HG02981 (cell line): ENCODE measurements at regions not wholly inside any gene's neighbourhood (a gene's known extent, or its start where the extent isn't known, plus 50 kb on each side); places are given as distances from the start of the nearest gene placed in this dataset.

Source experiments
- ATAC-seq: cut with Tn5 transposase; IDR thresholded peaks from one replicate; pipeline ENCODE4 v1.9.1; 2021; ENCODE audit warnings: mild to moderate bottlenecking, moderate library complexity; ENCODE audit not compliant: unreplicated experiment

DNA sequence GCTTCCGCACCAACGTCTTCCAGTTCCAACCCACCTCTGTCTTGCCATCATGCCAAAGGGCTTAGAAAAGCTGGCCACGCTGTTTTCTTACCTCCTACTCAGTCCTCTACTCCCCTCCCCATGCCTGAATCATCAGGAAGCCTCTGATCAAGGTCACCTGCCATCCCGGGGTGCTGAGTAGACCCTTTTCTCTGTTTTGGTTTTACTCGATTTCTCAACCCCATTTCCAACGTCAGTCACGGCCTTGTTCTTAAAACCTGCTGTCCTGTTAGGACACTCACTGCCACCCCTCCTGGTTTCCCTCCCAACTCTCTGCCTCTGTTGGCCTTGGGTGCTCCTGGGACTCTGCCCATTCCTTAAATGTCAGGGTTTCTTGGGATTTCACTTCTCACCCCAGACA is 350.1 kb downstream of the FOXO1 start:
- no peak for ATAC-seq

DNA sequence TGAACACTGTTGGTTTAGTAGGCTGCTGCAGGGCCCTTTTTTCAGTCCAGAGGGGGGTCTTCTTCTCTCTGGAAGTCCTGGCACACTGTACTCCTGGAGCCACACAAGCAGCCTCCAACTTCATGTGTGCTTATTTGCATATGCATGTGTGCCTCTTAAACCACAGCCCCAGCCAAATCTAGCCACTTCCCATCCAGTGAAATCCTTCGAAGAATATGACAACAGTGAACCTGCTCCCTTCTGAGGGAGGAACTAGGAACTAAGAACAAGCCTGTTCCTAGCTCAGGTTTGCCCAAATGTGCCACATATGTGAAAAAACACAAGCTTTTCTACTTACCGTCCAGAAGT is 348.5 kb downstream of the FOXO1 start:
- ATAC-seq, result no peak

DNA sequence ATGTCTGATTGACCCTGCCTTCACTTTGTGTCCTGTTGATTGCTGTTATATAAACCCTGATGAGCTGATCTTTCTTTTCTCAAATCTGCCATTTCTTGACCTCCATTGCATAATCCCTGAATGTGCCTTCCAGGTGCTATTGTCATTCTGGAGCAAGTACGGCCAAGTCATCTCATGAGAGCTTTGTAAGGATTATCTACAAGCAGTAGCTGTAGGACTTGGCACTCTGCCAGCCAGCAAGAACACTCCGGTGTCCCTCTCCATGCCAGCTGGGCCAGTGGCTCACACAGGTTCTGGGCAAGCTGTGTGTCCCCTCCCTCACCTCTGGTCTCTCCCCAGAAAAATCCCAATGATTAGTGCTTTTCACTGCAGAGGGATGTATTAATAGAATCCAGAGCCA is 348.1 kb downstream of the FOXO1 start:
- no peak for ATAC-seq

DNA sequence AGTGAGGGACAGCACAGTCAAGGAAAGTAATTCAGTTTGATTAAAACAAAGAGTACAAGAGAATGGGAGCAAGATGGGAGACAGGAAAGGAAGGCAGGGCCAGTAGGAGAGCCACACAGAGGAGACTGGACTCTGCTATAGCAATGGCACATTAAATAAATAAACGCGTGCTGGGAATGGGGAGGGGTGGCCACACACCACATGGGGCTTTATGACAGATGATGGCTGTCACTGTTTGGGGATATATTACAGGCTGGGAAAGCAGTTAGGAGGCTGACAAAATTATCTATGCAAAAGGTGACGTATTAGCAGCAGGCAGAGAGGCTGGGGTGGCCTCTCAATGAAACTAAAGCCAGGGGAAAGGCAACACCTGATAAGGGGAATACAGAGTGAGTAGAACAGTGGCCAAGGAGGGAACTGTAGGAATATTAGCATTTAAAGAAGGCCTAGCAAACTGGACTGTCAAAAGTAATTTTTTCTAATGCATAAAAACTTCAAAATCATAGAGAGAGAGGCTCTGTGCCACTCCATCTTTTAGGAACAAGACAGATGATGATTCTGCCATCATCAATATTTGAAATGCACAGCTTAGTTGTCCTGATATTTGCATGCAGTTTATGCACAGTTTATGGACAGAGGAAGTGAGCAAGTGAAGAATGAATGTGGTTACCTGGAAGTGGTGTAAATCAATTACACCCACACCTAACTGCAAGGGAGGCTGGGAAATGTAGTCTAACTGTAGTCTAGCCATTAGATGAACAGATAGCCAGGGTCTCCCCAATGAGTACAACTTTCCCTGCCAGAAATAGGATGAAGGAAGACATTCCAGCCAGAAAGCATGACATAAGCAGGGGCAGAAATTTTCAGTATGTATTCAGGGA is 346.5 kb downstream of the FOXO1 start:
- no peak for ATAC-seq

DNA sequence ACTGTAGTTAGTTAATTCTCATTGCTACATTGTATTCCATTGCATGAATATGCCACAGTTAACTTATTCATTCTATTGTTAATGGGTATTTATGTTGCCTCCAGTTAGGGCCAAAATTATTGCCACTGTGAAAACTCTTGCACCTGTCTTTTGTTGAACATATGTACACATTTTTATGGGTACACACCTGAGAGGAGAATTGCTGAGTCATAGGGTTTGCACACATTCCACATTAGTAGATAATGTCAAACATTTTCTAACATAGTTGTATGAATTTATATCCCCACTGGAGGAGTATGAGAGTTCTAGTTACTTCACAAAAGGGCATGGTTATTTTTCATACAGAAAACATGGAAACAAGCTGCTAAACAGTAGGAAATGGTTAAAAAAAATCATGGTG is 338.4 kb downstream of the FOXO1 start:
- no peak for ATAC-seq

DNA sequence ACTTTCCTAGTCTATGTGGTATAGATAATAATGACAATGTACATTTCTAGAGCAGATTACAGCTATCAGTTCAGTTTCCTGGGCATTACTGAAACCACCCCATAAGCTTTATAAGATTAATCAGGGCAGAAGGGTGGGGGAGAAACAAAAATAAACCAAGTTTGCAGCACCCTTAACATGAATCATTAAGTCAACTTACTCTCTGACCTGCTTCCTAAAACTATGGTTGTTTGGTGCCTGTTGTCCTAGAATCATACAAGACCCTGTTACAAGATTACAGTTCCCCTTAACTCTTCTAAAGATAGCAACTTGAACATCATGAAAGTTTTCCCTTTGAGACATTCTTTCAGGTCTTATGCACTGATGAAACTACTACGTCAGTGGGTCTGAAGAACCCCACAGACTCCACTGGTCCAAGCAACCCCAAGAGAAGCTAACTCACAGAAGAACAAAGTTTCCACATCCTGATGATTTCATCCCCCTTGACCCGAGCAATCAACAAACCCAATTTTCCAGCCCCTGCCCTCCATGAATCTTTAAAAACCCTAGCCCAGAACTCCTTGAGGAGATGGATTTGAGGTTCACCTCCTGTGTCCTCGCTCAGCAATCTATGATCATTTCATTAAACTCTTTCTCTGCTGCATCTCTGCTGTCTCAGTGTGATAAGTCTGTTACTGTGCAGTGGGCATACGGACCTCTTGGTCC is 336.5 kb downstream of the FOXO1 start:
- ATAC-seq, result no peak

DNA sequence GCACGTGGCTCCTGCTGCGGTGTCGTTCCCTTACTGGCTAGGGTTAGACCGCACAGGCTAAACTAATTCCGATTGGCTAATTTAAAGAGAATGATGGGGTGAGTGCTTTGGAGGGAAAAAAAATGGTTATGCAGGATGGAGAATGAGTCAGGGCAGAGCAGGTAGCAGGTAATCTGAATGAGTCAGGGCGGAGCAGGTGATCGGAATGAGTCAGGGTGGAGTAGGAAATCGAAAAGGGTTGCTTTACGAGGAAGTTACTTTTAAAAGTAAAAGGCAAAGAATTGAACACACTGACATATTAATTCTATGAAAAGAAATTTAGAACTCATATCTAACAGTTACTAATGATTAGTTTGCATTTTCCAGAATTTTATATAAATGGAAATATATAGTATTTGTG is 335.5 kb downstream of the FOXO1 start:
- no peak for ATAC-seq

DNA sequence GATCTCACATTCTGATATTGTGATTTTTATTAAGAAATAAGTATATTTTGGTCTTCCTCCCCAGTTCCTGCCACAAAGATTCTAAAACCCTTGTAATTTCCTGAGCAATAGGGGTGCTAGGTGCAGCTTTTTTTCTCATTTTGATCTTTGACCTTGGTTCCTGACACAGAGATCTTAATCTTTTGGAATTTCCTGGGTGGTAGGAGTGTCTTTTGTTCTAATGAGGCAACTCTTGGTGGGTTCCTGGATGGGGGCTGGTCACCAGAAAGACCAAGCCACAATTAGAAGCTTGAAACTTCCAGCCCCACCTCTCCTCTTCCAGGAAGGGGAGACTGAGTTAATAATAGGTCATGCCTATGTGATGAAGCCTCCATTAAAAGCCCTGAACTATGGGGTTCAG is 334.6 kb downstream of the FOXO1 start:
- ATAC-seq, result no peak

DNA sequence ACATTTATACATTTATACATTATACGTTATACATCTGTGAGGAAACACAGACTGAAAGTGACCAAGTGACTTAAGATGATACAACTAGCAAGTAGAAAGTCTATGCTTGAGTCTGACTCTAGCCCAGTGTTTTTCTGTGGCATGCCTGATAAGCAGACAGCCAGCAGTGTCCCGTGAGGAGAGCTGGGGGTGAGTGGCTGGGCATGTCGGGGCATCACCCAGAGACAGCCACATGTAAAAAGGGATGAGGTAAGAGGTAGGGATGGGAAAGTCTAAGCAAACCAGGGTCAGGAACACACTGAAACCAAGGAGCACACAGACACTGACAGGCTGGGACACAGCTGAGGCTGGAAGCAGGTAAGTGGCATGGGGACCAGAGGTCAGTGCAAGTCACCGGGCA is 333.2 kb downstream of the FOXO1 start:
- ATAC-seq, result no peak

DNA sequence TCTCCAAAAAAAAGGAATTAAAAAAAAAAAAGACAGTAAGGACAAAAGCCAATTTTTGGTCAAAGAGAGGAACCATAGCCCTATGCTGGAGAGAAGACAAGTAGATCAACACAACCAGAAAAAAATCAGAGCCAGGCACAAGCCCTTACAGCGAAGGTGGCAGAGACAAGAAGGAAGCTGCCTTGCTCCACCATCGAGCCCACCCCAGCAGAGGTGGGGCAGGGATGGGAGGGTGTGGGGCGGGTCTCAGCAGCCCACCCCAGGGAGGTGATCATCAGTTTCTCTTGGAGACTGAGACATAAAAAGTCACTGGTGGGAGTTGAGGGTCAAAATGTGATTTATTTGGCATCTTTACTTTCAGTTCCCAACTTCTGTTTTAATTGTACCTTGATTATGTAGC is 332.4 kb downstream of the FOXO1 start:
- ATAC-seq, result no peak

DNA sequence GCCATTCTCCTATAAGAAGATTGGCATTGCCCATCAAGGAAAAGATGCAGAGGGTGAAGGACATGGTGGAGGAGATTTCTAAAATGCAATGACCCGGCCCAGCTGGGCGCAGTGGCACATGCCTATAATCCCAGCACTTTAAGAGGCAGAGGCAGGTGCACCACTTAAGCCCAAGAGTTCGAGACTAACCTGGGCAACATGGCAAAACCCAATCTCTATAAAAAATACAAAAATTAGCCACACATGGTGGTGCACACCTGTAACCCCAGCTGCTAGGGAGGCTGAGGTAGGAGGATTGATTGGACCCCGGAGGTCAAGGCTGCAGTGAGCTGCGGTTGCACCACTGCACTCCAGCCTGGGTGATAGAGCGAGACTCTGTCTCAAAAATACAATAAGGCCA is 331.8 kb downstream of the FOXO1 start:
- ATAC-seq, result no peak

DNA sequence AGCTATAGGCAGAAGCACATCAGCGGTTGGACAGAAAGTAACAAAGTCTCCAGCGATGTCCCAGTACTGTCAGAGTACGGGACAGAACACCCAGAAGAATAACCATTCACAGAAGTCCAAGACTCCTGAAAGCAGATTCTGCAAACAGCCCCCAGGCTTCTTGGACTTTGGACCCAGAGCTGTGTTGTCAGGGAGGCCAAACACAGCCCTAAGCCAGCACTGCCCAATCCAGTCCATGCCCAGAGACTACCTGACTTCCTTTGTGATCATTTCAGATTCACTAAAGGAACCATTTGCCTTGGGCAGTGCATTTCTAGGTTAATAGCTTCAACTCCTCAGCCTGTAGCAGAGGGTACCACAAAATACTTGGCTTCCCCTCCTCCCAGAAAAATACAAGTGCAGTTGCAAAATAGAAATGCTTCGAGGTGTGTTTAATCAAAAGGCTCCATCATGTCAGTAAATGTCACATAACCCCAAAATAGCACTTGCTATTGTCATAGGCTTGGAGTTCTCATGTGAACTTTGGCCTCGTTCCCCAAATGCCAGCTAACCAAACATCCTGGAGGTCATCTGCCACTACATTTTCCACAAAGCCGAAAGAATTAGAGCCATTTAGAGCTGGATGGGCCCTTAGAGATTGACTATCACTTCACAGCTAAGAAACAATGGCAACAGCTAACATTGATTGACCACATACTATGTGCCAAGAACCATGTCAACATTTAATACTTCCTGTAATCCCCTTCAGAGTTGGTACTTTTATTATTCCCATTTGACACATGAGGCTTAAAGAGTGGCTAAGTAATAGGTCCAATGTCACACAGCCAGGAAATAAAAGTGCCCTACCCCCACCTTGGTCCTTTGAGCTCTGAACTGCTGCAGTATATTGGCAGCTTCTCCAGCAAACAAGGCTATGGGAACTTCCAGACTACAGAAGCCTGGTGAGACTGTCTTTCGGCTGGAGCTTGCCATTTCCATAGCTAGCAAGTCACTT is 329.9 kb downstream of the FOXO1 start:
- ATAC-seq, result no peak

DNA sequence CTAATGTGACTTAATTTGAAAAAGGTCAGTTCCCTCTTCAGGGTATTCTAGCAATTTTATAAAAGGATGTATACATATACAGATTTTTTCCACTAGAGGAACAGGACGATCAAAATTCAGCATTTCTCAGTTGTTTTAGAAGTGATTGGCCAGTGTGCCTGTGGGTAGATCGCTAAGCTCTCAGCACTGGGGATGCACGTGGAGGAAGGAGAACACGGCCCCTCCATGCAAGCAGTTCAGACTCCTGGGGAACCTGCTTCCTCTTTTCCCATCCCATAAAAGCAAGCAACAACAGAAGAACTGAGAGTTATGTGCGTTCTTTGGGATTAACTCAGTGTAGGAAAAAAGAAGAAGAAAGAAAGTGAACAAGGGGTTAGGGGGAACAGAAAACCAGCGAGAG is 328.8 kb downstream of the FOXO1 start:
- no peak for ATAC-seq

DNA sequence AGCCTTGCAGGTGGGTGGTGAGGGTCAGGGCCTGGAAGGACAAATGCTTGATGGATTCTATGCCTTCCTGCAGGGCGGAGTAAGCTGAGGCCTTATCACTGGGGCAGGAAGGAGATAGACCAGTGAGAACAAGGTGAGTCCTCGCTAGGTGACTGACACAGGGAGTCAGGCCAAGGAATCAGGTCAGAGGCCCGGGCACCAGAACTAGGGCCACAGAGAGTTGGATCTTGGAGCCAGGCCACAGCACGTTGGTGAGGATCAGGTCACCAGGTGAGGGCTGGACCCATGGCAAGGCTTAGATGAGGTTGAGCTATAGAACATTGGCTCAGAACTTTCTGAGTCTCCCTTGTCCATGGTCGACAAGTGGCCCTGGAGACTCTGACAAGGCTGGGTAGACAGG is 328.2 kb downstream of the FOXO1 start:
- ATAC-seq, result no peak

DNA sequence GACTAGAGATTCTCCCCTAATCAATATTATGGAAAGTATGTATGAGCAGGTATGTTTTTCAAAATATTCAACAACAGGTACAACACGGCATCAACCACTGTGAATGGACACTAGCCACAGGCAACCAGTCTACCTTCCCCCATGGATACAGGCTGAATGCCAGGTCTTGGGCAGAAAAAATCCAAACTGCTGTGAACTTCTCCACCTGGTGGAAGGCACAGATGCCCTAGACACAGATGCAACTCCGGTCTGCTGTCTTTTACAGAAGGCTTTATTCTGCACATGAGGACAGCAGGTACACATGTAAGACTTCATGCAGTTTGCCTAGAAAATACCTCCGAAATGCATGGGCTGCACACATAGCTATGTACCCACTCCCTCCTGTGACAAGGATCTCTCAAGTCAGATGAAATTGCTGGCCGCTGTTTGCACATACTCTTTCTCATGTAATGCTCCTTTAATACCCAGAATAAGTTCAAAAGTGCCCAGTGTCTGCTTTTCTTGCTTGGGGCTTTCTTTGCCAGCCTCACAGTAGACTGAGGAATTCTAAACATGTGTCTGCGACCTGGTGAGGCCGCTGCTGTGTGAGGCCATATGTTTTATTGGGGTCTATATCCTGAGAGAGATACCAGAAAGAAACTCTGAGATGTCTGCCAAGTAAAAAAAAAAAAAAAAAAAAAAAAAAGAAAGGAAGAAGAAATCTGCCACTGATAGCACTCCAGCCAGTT is 325.9 kb downstream of the FOXO1 start:
- ATAC-seq, result no peak

DNA sequence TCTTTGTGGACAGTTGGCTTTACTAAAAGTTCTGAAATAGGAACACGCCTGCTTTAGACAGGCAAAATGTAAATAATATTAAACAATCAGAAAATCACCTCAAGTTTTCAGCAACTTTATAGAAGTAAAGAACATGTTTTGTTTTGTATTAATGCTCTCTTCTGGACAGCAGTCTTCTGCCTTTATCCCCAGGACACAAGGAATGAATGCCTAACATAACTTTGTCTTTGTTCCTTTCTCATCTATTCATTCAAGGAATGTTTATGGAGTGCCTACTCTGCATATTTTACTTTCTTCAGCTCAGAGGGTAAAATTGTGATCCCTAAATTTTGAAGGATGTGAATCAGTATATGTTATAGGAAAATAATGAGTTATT is 325.4 kb downstream of the FOXO1 start:
- no peak for ATAC-seq

DNA sequence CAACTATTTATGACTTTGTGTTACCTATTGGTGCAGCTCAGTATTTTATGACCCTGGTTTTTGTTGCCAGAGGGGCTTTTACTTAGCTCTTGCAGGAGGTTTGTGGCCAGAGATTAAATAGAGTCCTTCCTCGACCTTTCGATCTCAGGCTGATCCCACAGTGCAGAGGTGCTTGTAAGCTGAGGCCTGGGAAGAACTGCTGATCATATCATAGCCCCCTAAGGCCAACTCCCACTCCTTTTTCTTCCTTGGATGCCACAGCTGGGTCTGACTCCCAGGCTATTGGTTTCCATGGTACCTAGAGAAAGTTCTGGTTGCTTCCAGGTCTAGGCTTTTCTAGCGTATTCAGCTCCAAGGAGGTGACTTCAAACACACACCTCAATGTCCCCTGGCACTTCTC is 324.9 kb downstream of the FOXO1 start:
- ATAC-seq, result no peak

DNA sequence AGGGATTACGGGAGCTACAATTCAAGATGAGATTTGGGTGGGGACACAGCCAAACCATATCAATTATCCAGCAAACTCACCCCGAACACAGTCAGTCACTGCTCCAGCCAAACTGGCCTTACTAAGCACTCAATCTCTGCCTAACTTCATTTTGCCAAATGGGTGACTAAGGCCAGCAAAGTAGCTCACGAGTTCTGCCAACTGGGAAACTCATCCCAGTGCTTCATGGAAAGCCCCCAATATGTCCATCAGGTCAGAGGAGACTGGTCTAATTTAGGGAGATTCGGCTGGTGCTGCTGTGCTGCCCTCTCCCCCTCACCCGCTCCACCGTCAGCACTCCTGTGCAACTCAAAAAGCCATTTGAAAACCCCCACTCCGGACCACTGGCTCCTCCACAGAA is 324.0 kb downstream of the FOXO1 start:
- no peak for ATAC-seq

DNA sequence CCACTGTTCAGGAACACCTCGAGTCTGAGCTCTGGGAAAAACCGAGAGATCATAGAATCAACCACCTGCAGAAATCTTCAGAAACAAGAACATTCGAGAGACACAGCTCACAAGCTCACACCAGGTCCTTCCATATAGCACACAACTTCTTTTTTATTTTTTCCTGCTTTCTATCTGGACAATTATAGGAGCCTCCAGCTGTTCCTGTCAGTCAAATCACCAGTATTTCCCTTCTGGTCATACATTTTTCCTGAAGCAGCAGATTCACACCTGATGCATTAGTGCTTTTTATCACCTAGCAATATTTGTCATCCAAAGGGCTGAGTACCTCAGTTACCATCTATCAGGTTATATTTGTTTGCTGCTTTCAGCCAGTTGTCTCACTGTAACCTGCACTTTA is 323.5 kb downstream of the FOXO1 start:
- ATAC-seq, result no peak

DNA sequence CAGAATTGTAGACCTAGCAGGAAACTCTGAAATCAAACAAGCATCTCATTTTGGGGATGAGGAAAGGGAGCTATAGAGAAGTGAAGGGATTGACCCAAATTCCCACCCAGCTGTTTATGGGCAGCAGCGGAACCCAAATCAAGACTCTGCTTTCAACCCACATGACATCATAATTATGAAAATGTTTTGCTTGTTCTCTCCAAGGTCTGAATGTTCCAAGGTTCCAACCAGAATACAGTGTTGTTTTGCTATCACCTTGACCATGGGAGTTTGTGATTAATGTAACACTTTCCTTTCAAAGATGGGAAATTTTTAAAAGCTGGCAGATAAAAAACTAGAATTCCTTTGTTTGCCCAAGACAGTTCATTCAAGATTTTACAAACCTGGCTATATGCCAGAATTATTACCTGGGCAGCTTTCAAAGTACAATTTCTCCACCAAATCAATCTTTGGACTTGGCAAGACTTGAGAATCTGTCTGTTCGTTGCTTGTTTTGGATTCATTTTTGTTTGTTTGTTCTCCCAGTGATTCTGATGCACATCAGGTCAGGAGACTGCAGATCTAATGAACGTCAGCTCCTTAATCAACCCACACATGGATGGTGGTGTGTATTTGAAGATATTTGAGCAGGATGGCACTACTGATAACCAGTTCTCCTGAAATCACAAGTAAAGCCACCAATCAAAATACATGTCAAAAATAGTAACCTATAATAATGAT is 322.7 kb downstream of the FOXO1 start:
- no peak for ATAC-seq
